Loucy (cell line): ENCODE measurements at regions not wholly inside any gene's neighbourhood (a gene's known extent, or its start where the extent isn't known, plus 50 kb on each side); places are given as distances from the start of the nearest gene placed in this dataset.

Source experiments
- CTCF ChIP-seq: fragments of 200-600 bp; sonication (generic); conservative IDR thresholded peaks from 2 replicates; pipeline ENCODE4 v1.5.1; 2014; ENCODE audit warnings: mild to moderate bottlenecking, antibody characterized with exemption, low read length
- EZH2phosphoT487 ChIP-seq: fragments of 200-600 bp; IDR thresholded peaks from 2 replicates; pipeline ENCODE4 v1.6.1; 2018; ENCODE audit warnings: antibody characterized with exemption, mild to moderate bottlenecking, moderate library complexity, borderline replicate concordance

- TF ChIP-seq CTCF (no peak), EZH2phosphoT487 (no peak)
These were observed 222.3 kb upstream of the CDH19 start for GRCh38 chr18:66826211-66826610.
